Stimulated activated CD4-positive, alpha-beta T cell treated with anti-CD3 and anti-CD28 coated beads, Interleukin-15, amount 100 ng/mL, for 1 hour (primary cell): ENCODE measurements at regions not wholly inside any gene's neighbourhood (a gene's known extent, or its start where the extent isn't known, plus 50 kb on each side); places are given as distances from the start of the nearest gene placed in this dataset.

ENCODE experiments used
- DNase-seq, 2 donors: peaks; one replicate each; pipeline ENCODE4 v3.0.0-alpha.2; 2020; ENCODE audit warnings: low read depth in 1 of 2, low spot score in 1 of 2

- DNase-seq: no peak
Measured at GRCh38 chr12:108066583-108067577, 62.2 kb upstream of the WSCD2 start.

GRCh38 chr12:108069651-108070165 lies 59.4 kb upstream of the WSCD2 start:
- DNase-seq: no peak

- no peak for DNase-seq
Measured at GRCh38 chr12:108075561-108075960, 53.5 kb upstream of the WSCD2 start.

GRCh38 chr12:108076556-108076955 lies 52.5 kb upstream of the WSCD2 start:
- no peak for DNase-seq

- no peak for DNase-seq
Measured at GRCh38 chr12:108078428-108078827, 50.7 kb upstream of the WSCD2 start.
